Middle frontal gyrus (tissue), 1 donor: ENCODE measurements at regions not wholly inside any gene's neighbourhood (a gene's known extent, or its start where the extent isn't known, plus 50 kb on each side); places are given as distances from the start of the nearest gene placed in this dataset.
"Not testable (repeated sequence)": the region's sequence is repeated elsewhere in the genome, so short reads cannot be mapped to it uniquely, and the experiment has no call there.

Experiments
- DNase-seq: peaks from one replicate; pipeline ENCODE4 v3.0.0-alpha.2; 2015; ENCODE audit warnings: low spot score; ENCODE audit errors: extremely low spot score

GRCh38 chr11:81332276-81332675, 1401.4 kb downstream of the FAM181B start:
- no peak for DNase-seq

GRCh38 chr11:81331611-81332235, 1401.9 kb downstream of the FAM181B start:
- no peak for DNase-seq

GRCh38 chr11:81331088-81331487, 1402.6 kb downstream of the FAM181B start:
- DNase-seq: no peak

GRCh38 chr11:81303038-81303664, 1430.5 kb downstream of the FAM181B start:
- no peak for DNase-seq

GRCh38 chr11:81301166-81301830, 1432.4 kb downstream of the FAM181B start:
- no peak for DNase-seq

GRCh38 chr11:81286959-81287358, 1446.7 kb downstream of the FAM181B start:
- DNase-seq: no peak

- no peak for DNase-seq
These were observed 1447.1 kb downstream of the FAM181B start for GRCh38 chr11:81286550-81286949.

- not testable (repeated sequence) for DNase-seq
These were observed 1453.4 kb downstream of the FAM181B start for GRCh38 chr11:81280228-81280627.

- no peak for DNase-seq
These were observed 1454.7 kb downstream of the FAM181B start for GRCh38 chr11:81278991-81279390.

GRCh38 chr11:81270686-81271085, 1463.0 kb downstream of the FAM181B start:
- no peak for DNase-seq

GRCh38 chr11:81267246-81267645, 1466.4 kb downstream of the FAM181B start:
- DNase-seq: no peak

- no peak for DNase-seq
These were observed 1474.2 kb downstream of the FAM181B start for GRCh38 chr11:81259471-81259870.

GRCh38 chr11:81255895-81256294, 1477.8 kb downstream of the FAM181B start:
- DNase-seq: no peak

GRCh38 chr11:81253244-81253643, 1480.4 kb downstream of the FAM181B start:
- no peak for DNase-seq

- DNase-seq: no peak
These were observed 1486.7 kb downstream of the FAM181B start for GRCh38 chr11:81246941-81247340.

GRCh38 chr11:81245791-81246190, 1487.9 kb downstream of the FAM181B start:
- no peak for DNase-seq

GRCh38 chr11:81241672-81242275, 1491.9 kb downstream of the FAM181B start:
- DNase-seq: no peak

- DNase-seq: peak; percentile 23
These were observed 1496.5 kb downstream of the FAM181B start for GRCh38 chr11:81237139-81237538.

GRCh38 chr11:81227409-81227808, 1506.3 kb downstream of the FAM181B start:
- DNase-seq: not testable (repeated sequence)

- no peak for DNase-seq
These were observed 1509.3 kb downstream of the FAM181B start for GRCh38 chr11:81224396-81224795.

GRCh38 chr11:81222491-81222890, 1511.2 kb downstream of the FAM181B start:
- no peak for DNase-seq
